SK-N-SH treated with all-trans-retinoic acid at 6 μM for 48 hours (cell line): ENCODE measurements at regions not wholly inside any gene's neighbourhood (a gene's known extent, or its start where the extent isn't known, plus 50 kb on each side); places are given as distances from the start of the nearest gene placed in this dataset.

Source experiments
- ATAC-seq: fragments of 200-7000 bp; cut with Tn5 transposase; 3 replicates; pipeline ENCODE4 v1.9.1; 2020; ENCODE audit warnings: mild to moderate bottlenecking, moderate library complexity
- ARNTL ChIP-seq: fragments of 450-650 bp; formaldehyde crosslinking; IDR thresholded peaks from 2 replicates; pipeline ENCODE4 v1.5.0; 2020; ENCODE audit warnings: low read depth, mild to moderate bottlenecking, moderate library complexity, borderline replicate concordance
- BACH2 ChIP-seq: fragments of 250-450 bp; sonication (Bioruptor Pico); IDR thresholded peaks from 2 replicates; pipeline ENCODE4 v1.9.0; 2021; ENCODE audit warnings: mild to moderate bottlenecking, borderline replicate concordance
- CSDC2 ChIP-seq: fragments of 250-450 bp; sonication (Bioruptor Pico); IDR thresholded peaks from 2 replicates; pipeline ENCODE4 v1.5.0; 2020; ENCODE audit warnings: mild to moderate bottlenecking, moderate library complexity
- GLIS3 ChIP-seq: fragments of 250-450 bp; sonication (Bioruptor Pico); IDR thresholded peaks from 2 replicates; pipeline ENCODE4 v1.5.0; 2020; ENCODE audit warnings: mild to moderate bottlenecking, moderate library complexity
- ISL1 ChIP-seq: fragments of 250-450 bp; sonication (Bioruptor Pico); IDR thresholded peaks from 2 replicates; pipeline ENCODE4 v2.1.2; 2022; ENCODE audit warnings: mild to moderate bottlenecking, moderate library complexity
- OSR1 ChIP-seq: fragments of 250-450 bp; sonication (Bioruptor Pico); IDR thresholded peaks from 2 replicates; pipeline ENCODE4 v1.8.0; 2022; ENCODE audit warnings: moderate library complexity, mild to moderate bottlenecking, inconsistent platforms
- POU6F1 ChIP-seq: fragments of 250-450 bp; sonication (Bioruptor Pico); IDR thresholded peaks from 2 replicates; pipeline ENCODE4 v1.8.0; 2021; ENCODE audit warnings: low read depth, mild to moderate bottlenecking, moderate library complexity, borderline replicate concordance
- PPARA ChIP-seq: fragments of 250-450 bp; sonication (Bioruptor Pico); IDR thresholded peaks from 2 replicates; pipeline ENCODE4 v1.5.0; 2020; ENCODE audit warnings: mild to moderate bottlenecking, borderline replicate concordance
- RARB ChIP-seq: fragments of 250-450 bp; sonication (Bioruptor Pico); IDR thresholded peaks from 2 replicates; pipeline ENCODE4 v1.8.0; 2021; ENCODE audit warnings: mild to moderate bottlenecking, moderate library complexity
- SNAI2 ChIP-seq: fragments of 250-450 bp; sonication (Bioruptor Pico); IDR thresholded peaks from 2 replicates; pipeline ENCODE4 v1.5.0; 2020; ENCODE audit warnings: mild to moderate bottlenecking, moderate library complexity
- TCF4 ChIP-seq: fragments of 250-450 bp; sonication (Bioruptor Pico); IDR thresholded peaks from 2 replicates; pipeline ENCODE4 v1.8.0; 2021; ENCODE audit warnings: mild to moderate bottlenecking, moderate library complexity, borderline replicate concordance
- TOX ChIP-seq: fragments of 250-450 bp; sonication (Bioruptor Pico); IDR thresholded peaks from 2 replicates; pipeline ENCODE4 v1.8.0; 2021; ENCODE audit warnings: mild to moderate bottlenecking, moderate library complexity, borderline replicate concordance
- ZC3H10 ChIP-seq: fragments of 250-450 bp; sonication (Bioruptor Pico); IDR thresholded peaks from 2 replicates; pipeline ENCODE4 v1.5.1; 2021; ENCODE audit warnings: mild to moderate bottlenecking, moderate library complexity
- ZFP3 ChIP-seq: fragments of 250-450 bp; sonication (Bioruptor Pico); IDR thresholded peaks from 2 replicates; pipeline ENCODE4 v1.5.0; 2020; ENCODE audit warnings: mild to moderate bottlenecking, moderate library complexity
- ZFP30 ChIP-seq: fragments of 450-650 bp; formaldehyde crosslinking; IDR thresholded peaks from 2 replicates; pipeline ENCODE4 v1.5.0; 2022; ENCODE audit warnings: mild to moderate bottlenecking, moderate library complexity
- ZNF565 ChIP-seq: fragments of 450-650 bp; formaldehyde crosslinking; conservative IDR thresholded peaks from 2 replicates; pipeline ENCODE4 v1.5.0; 2020; ENCODE audit warnings: low read depth, mild to moderate bottlenecking, moderate library complexity
- ZNF70 ChIP-seq: fragments of 450-650 bp; formaldehyde crosslinking; IDR thresholded peaks from 2 replicates; pipeline ENCODE4 v1.5.0; 2020; ENCODE audit warnings: mild to moderate bottlenecking, moderate library complexity
- ZNF8 ChIP-seq: fragments of 450-650 bp; formaldehyde crosslinking; IDR thresholded peaks from 2 replicates; pipeline ENCODE4 v1.5.0; 2020; ENCODE audit warnings: mild to moderate bottlenecking, moderate library complexity
- TF ChIP-seq, protein P1 (sequence below): fragments of 250-450 bp; sonication (Bioruptor Pico); IDR thresholded peaks from 2 replicates; pipeline ENCODE4 v1.5.1; 2020; ENCODE audit warnings: low read depth, mild to moderate bottlenecking, moderate library complexity
- TF ChIP-seq, protein P2 (sequence below): fragments of 250-450 bp; sonication (Bioruptor Pico); IDR thresholded peaks from 2 replicates; pipeline ENCODE4 v1.8.0; 2020; ENCODE audit warnings: mild to moderate bottlenecking, moderate library complexity, borderline replicate concordance
- TF ChIP-seq, protein P3 (sequence below): fragments of 250-450 bp; sonication (Bioruptor Pico); IDR thresholded peaks from 2 replicates; pipeline ENCODE4 v1.5.0; 2020; ENCODE audit warnings: mild to moderate bottlenecking, moderate library complexity

GRCh38 chr12:91388573-91388972 lies 206.0 kb upstream of the DCN start:
- TF ChIP-seq BACH2 (CRISPR knock-in tag) (no peak), ZNF565 (CRISPR knock-in tag) (no peak), CSDC2 (CRISPR knock-in tag) (no peak), ZNF8 (CRISPR knock-in tag) (no peak), POU6F1 (CRISPR knock-in tag) (no peak), ARNTL (CRISPR knock-in tag) (no peak), ZFP30 (CRISPR knock-in tag) (no peak), TCF4 (CRISPR knock-in tag) (no peak), TOX (CRISPR knock-in tag) (no peak), GLIS3 (no peak)
- TF ChIP-seq, protein P1, sequence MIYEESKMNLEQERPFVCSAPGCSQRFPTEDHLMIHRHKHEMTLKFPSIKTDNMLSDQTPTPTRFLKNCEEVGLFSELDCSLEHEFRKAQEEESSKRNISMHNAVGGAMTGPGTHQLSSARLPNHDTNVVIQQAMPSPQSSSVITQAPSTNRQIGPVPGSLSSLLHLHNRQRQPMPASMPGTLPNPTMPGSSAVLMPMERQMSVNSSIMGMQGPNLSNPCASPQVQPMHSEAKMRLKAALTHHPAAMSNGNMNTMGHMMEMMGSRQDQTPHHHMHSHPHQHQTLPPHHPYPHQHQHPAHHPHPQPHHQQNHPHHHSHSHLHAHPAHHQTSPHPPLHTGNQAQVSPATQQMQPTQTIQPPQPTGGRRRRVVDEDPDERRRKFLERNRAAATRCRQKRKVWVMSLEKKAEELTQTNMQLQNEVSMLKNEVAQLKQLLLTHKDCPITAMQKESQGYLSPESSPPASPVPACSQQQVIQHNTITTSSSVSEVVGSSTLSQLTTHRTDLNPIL: no peak
- TF ChIP-seq, protein P2, sequence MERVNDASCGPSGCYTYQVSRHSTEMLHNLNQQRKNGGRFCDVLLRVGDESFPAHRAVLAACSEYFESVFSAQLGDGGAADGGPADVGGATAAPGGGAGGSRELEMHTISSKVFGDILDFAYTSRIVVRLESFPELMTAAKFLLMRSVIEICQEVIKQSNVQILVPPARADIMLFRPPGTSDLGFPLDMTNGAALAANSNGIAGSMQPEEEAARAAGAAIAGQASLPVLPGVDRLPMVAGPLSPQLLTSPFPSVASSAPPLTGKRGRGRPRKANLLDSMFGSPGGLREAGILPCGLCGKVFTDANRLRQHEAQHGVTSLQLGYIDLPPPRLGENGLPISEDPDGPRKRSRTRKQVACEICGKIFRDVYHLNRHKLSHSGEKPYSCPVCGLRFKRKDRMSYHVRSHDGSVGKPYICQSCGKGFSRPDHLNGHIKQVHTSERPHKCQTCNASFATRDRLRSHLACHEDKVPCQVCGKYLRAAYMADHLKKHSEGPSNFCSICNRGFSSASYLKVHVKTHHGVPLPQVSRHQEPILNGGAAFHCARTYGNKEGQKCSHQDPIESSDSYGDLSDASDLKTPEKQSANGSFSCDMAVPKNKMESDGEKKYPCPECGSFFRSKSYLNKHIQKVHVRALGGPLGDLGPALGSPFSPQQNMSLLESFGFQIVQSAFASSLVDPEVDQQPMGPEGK (CRISPR knock-in tag): no peak
- ATAC-seq: no peak

DNA sequence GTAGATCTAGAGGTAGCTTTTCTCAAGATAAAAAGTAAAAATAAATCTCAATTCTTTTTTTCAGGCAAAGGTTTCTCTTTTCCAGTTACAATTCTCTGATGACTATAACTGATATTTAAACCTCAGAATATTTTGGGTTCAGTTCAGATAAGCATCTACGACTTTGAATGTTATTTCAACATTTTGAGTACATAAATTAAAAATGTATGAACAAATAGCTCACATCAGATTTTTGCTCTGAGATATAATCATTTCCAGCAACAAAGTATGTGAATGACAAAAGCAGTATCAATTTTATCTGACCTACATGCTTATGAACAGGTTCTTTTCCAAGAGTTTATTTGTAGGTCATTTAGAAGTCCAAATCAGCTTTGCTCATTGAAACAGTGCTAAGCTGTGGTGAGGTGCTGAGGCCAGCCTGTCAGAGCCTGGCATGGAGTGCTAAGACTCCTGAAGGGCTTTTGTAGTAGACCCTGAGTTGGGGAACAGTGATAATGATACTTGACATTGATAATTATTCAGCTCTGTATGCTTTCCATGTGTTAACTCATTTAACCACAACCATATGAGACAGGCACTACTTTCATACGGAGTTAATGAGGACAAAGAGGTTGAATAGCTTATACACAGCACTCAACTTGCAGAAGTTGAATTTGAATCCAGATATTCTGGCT lies 205.0 kb upstream of the DCN start:
- TF ChIP-seq ISL1 (CRISPR knock-in tag) (no peak), GLIS3 (no peak), OSR1 (no peak)
- no peak for ATAC-seq

GRCh38 chr12:91384806-91385205 lies 202.2 kb upstream of the DCN start:
- no peak for ATAC-seq
- TF ChIP-seq GLIS3: no peak

DNA sequence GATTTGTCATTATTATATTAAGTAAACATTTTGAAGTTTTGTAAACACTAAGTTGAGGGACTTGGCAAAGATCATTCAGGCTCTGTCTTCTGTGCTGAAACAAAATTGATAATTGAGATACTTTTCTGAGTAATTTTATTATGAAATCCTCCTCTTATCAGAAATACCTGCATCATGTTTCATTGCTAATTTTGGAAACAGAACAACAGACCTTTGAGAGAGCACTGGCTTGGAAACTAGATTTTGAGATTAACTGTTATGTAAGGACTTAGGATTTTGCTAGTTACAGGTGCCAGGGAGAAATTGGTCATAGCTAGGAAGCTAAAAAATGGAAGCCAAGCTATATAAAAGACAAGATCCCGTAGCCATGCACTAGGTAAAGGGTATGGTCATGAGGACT lies 201.7 kb upstream of the DCN start:
- no peak for TF ChIP-seq ARNTL (CRISPR knock-in tag)
- no peak for TF ChIP-seq SNAI2 (CRISPR knock-in tag)
- TF ChIP-seq CSDC2 (CRISPR knock-in tag): no peak
- no peak for TF ChIP-seq ZNF565 (CRISPR knock-in tag)
- no peak for TF ChIP-seq TOX (CRISPR knock-in tag)
- TF ChIP-seq, protein P1: no peak
- TF ChIP-seq, protein P3, sequence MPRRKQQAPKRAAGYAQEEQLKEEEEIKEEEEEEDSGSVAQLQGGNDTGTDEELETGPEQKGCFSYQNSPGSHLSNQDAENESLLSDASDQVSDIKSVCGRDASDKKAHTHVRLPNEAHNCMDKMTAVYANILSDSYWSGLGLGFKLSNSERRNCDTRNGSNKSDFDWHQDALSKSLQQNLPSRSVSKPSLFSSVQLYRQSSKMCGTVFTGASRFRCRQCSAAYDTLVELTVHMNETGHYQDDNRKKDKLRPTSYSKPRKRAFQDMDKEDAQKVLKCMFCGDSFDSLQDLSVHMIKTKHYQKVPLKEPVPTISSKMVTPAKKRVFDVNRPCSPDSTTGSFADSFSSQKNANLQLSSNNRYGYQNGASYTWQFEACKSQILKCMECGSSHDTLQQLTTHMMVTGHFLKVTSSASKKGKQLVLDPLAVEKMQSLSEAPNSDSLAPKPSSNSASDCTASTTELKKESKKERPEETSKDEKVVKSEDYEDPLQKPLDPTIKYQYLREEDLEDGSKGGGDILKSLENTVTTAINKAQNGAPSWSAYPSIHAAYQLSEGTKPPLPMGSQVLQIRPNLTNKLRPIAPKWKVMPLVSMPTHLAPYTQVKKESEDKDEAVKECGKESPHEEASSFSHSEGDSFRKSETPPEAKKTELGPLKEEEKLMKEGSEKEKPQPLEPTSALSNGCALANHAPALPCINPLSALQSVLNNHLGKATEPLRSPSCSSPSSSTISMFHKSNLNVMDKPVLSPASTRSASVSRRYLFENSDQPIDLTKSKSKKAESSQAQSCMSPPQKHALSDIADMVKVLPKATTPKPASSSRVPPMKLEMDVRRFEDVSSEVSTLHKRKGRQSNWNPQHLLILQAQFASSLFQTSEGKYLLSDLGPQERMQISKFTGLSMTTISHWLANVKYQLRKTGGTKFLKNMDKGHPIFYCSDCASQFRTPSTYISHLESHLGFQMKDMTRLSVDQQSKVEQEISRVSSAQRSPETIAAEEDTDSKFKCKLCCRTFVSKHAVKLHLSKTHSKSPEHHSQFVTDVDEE: no peak
- no peak for TF ChIP-seq ZFP3 (CRISPR knock-in tag)

GRCh38 chr12:91383099-91383498 lies 200.5 kb upstream of the DCN start:
- no peak for ATAC-seq
- no peak for TF ChIP-seq ZFP3 (CRISPR knock-in tag)
- TF ChIP-seq TOX (CRISPR knock-in tag): no peak
- TF ChIP-seq ZNF565 (CRISPR knock-in tag): no peak
- no peak for TF ChIP-seq BACH2 (CRISPR knock-in tag)
- TF ChIP-seq PPARA: no peak
- TF ChIP-seq RARB: no peak
- TF ChIP-seq CSDC2 (CRISPR knock-in tag): no peak
- no peak for TF ChIP-seq ZNF70 (CRISPR knock-in tag)
- no peak for TF ChIP-seq ISL1 (CRISPR knock-in tag)
- TF ChIP-seq, protein P1: no peak
- TF ChIP-seq ZC3H10: no peak
- no peak for TF ChIP-seq ZNF8 (CRISPR knock-in tag)
- no peak for TF ChIP-seq SNAI2 (CRISPR knock-in tag)
- no peak for TF ChIP-seq ZFP30 (CRISPR knock-in tag)
- TF ChIP-seq TCF4 (CRISPR knock-in tag): no peak
- TF ChIP-seq GLIS3: no peak

More for the DNA sequence above, 201.7 kb upstream of the DCN start:
- ATAC-seq: no peak
